ENCODE measurements at regions not wholly inside any gene's neighbourhood (a gene's known extent, or its start where the extent isn't known, plus 50 kb on each side); places are given as distances from the start of the nearest gene placed in this dataset.
"Not testable (repeated sequence)": the region's sequence is repeated elsewhere in the genome, so short reads cannot be mapped to it uniquely, and the experiment has no call there.

GRCh38 chr16:52680993-52681392, 134.1 kb upstream of the TOX3 start:
- intact Hi-C loops (cut with DNase I), result no loop called here
- Histone ChIP-seq H3K27ac (no peak overlapping the region), H3K4me1 (no peaks in the 10 kb centered on the region), H3K4me3 (no peak overlapping the region), H3K36me3 (no peaks in the 10 kb centered on the region), H3K9me3 (no peaks in the 10 kb centered on the region), H3K27me3 (ENCODE audit: low read depth) (no peaks in the 10 kb centered on the region)
- ATAC-seq (peak; percentile 70 to 77), DNase-seq (peak; percentile 49)
- no peak for TF ChIP-seq CTCF (IDR thresholded peaks at IDR 0.05)

GRCh38 chr16:52677501-52677900, 130.6 kb upstream of the TOX3 start:
- no peaks in the 10 kb centered on the region for H3K4me1 ChIP-seq
- H3K36me3 ChIP-seq, result no peaks in the 10 kb centered on the region
- no peak overlapping the region for H3K27ac ChIP-seq
- ATAC-seq (peak; percentile 25 to 55), DNase-seq (peak; percentile 53)
- H3K27me3 ChIP-seq (ENCODE audit: low read depth), result no peaks in the 10 kb centered on the region
- no peak overlapping the region for H3K4me3 ChIP-seq
- H3K9me3 ChIP-seq, result no peaks in the 10 kb centered on the region
- TF ChIP-seq CTCF (IDR thresholded peaks at IDR 0.05), result no peak
- intact Hi-C loops (cut with DNase I), result no loop called here

DNA sequence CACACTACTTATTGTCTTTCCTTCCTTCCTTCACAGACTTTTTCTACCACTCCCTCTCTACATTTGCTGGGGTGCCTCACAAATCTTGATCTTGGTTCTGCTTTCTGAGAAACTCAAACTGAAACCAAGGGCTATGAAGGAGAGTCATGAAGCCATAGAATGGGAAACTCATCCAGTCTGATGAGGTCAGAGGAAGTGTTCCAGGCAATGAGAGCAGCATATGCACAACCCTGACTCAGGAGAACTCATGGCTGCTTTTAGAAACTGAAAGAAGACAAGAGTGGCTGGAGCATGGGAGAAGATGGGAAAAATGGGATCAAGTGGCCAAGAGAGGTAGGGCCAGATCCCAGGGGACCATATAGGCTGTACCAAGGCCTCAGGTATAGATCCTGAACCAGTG, 130.0 kb upstream of the TOX3 start:
- intact Hi-C loops (cut with DNase I), result no loop called here

DNA sequence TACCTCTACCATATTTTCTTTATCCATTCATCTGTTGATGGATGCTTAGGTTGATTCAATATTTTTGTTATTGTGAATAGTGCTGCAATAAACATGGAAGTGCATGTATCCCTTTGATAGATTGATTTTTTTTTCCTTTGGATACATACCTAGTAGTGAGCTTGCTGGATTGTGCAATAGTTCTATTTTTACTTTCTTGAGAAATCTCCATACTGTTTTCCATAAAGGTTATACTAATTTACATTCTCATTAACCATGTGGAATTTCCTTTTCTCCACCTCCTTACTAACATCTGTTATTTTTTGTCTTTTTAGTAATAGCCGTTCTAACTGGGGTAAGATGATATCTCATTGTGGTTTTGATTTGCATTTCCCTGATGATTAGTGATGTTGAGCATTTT, 124.6 kb upstream of the TOX3 start:
- H3K4me1 ChIP-seq, result no peaks in the 10 kb centered on the region
- DNase-seq (no peak), ATAC-seq (no peak)
- H3K27me3 ChIP-seq (ENCODE audit: low read depth), result no peaks in the 10 kb centered on the region
- no peaks in the 10 kb centered on the region for H3K36me3 ChIP-seq
- H3K27ac ChIP-seq, result no peak overlapping the region
- TF ChIP-seq CTCF (IDR thresholded peaks at IDR 0.05), result no peak
- H3K9me3 ChIP-seq, result no peaks in the 10 kb centered on the region
- no peak overlapping the region for H3K4me3 ChIP-seq
- intact Hi-C loops (cut with DNase I), result no loop called here

More for the DNA sequence above, 130.0 kb upstream of the TOX3 start:
- ATAC-seq, result peak; percentile 33 to 37
- DNase-seq, result no peak
- no peak for TF ChIP-seq CTCF (IDR thresholded peaks at IDR 0.05)
- Histone ChIP-seq H3K9me3 (no peaks in the 10 kb centered on the region), H3K27ac (no peak overlapping the region), H3K36me3 (no peaks in the 10 kb centered on the region), H3K27me3 (ENCODE audit: low read depth) (no peaks in the 10 kb centered on the region), H3K4me1 (no peaks in the 10 kb centered on the region), H3K4me3 (no peak overlapping the region)

DNA sequence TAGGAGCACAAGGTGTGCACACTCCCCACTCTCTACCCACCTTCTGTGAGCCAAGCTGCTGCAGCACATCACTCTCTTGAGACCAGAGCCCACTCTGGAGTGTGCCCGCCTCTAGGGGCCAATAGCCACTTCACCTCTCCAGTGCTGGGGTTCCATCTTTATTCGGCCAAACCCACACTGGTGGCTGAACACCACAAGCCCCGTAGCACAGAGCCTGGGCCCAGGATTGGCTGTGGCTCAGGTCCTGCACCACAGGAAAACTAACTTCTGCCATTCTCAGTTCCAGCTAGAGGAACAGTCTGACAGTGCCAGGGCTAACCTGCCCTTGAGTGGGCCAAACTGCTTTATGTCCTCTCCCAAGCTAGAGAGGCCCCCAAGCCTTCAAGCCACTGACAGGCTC, 111.0 kb upstream of the TOX3 start:
- intact Hi-C loops (cut with DNase I), result no loop called here
- Histone ChIP-seq H3K4me1 (no peaks in the 10 kb centered on the region), H3K27me3 (ENCODE audit: low read depth) (no peaks in the 10 kb centered on the region), H3K27ac (no peak overlapping the region), H3K9me3 (peaks cover 12% of the 10 kb centered on the region), H3K4me3 (no peak overlapping the region), H3K36me3 (no peaks in the 10 kb centered on the region)
- DNase-seq (no peak), ATAC-seq (no peak)
- TF ChIP-seq CTCF (IDR thresholded peaks at IDR 0.05), result no peak

- H3K36me3 ChIP-seq; H3K27me3 ChIP-seq (ENCODE audit: low read depth); ATAC-seq; H3K4me1 ChIP-seq; H3K27ac ChIP-seq; H3K4me3 ChIP-seq; DNase-seq; intact Hi-C loops (cut with DNase I): not testable (repeated sequence)
- H3K9me3 ChIP-seq, result peaks cover 12% of the 10 kb centered on the region
Measured at GRCh38 chr16:52655916-52656315, 109.0 kb upstream of the TOX3 start.

GRCh38 chr16:52655156-52655555, 108.2 kb upstream of the TOX3 start:
- H3K27me3 ChIP-seq (ENCODE audit: low read depth); intact Hi-C loops (cut with DNase I); DNase-seq; ATAC-seq; H3K36me3 ChIP-seq; H3K9me3 ChIP-seq; H3K4me1 ChIP-seq; H3K27ac ChIP-seq; H3K4me3 ChIP-seq: not testable (repeated sequence)

Measured in lower lobe of right lung (tissue), 2 donors.